ENCODE measurements at regions not wholly inside any gene's neighbourhood (a gene's known extent, or its start where the extent isn't known, plus 50 kb on each side); places are given as distances from the start of the nearest gene placed in this dataset.

DNA sequence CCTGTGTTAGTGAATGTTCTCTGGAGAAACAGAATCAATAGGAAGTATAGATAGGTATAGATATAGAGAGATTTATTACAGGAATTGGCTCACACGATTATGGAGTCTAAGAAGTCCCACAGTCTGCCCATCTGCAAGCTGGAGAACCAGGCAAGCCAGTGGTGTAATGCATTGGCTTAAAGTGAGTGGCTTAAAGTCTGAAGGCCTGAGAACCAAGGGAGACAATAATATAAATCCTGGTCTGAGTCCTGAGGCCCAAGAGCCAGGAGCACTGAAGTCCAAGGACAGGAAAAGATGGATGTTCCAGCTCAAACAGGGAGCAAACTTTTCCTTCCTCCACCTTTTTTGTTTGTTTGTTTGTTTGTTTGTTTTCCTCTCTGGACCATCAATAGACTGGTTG, 131.2 kb upstream of the LRFN2 start:
- Histone ChIP-seq H3K4me1 (no peaks in the 10 kb centered on the region), H3K27me3 (ENCODE audit: low read depth) (no peaks in the 10 kb centered on the region), H3K4me3 (no peak overlapping the region), H3K9me3 (no peaks in the 10 kb centered on the region), H3K36me3 (replicated peaks) (no peaks in the 10 kb centered on the region)
- DNase-seq (ENCODE audit: low spot score in 2 of 2) = no peak
- in situ Hi-C loops (cut with MboI; ENCODE audit: low sequenced_read_pairs) = no loop called here

DNA sequence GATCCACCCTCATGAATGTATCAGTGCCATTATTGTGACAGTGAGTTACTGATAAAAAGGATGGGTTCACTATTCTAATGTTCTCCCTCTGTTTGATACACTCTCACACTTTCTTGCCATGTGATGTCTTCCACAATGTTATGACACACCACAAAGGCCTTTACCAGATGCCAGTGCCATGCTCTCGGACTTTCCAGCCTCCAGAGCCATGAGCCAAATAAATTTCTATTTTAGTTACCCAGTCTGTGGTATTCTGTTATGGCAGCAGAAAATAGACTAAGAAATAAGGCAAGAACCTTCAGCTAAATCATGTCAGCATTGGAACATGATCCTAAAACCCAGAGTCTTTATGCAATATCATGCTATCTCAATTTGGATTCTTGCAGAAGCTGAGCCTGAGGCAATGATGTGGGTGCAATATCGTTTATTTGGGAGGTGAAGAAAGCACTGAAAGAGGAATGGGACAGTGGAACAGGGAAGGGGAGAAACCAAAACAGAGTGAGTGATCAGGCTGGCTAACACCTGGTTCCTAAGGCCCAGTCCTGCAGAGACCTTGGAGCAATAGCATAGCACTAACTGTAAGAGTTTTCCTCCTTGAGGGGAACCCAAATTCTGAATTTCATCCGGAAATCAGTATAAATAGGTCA, 130.4 kb upstream of the LRFN2 start:
- H3K4me3 ChIP-seq = no peak overlapping the region
- no peaks in the 10 kb centered on the region for H3K9me3 ChIP-seq
- in situ Hi-C loops (cut with MboI; ENCODE audit: low sequenced_read_pairs) = no loop called here
- H3K36me3 ChIP-seq (replicated peaks) = no peaks in the 10 kb centered on the region
- no peaks in the 10 kb centered on the region for H3K27me3 ChIP-seq (ENCODE audit: low read depth)
- H3K4me1 ChIP-seq = no peaks in the 10 kb centered on the region
- no peak for DNase-seq (ENCODE audit: low spot score in 2 of 2)

DNA sequence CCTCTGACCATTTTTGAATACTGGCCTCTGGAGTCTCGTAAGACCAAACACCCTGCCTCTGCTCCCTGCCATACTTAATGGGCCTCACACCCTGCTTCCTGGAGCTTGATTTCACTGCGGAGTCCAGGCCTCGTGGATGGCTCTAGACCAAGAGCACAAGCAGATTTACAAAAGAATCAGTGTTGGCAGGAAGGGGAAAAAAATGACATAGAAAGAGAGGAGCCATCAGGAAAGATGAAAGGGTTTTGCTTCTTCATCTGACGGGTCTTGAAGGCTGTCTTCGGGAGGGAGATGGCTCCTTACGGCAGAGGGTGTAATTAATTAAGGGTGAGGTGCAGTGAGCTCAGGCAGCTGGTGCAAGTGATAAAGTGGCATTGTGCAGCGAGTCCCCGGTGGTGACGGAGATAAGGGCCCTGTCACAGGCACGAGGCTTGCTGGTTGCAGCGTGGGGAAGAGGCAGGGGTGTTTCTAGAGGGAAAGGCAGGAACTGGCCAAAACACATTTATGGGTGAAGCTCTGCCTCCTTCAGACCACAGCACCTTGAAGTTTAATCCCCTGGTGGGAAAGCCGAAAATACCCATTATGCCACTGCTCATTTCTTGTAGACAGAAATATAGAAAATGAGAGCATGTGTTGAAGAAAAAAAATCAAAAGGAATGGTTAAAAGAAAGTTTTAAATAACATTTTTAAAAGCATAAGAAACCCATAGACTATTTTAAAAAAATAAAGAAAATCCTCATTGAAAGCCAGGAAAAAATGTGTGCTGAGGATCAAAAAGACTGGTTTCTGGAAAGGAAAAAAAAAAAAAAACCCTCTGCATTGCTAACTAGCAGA, 128.6 kb upstream of the LRFN2 start:
- DNase-seq (ENCODE audit: low spot score in 2 of 2) = no peak
- no peak overlapping the region for H3K4me3 ChIP-seq
- H3K36me3 ChIP-seq (replicated peaks) = no peaks in the 10 kb centered on the region
- H3K27me3 ChIP-seq (ENCODE audit: low read depth) = no peaks in the 10 kb centered on the region
- in situ Hi-C loops (cut with MboI; ENCODE audit: low sequenced_read_pairs) = no loop called here
- H3K4me1 ChIP-seq = no peaks in the 10 kb centered on the region
- H3K9me3 ChIP-seq = no peaks in the 10 kb centered on the region

DNA sequence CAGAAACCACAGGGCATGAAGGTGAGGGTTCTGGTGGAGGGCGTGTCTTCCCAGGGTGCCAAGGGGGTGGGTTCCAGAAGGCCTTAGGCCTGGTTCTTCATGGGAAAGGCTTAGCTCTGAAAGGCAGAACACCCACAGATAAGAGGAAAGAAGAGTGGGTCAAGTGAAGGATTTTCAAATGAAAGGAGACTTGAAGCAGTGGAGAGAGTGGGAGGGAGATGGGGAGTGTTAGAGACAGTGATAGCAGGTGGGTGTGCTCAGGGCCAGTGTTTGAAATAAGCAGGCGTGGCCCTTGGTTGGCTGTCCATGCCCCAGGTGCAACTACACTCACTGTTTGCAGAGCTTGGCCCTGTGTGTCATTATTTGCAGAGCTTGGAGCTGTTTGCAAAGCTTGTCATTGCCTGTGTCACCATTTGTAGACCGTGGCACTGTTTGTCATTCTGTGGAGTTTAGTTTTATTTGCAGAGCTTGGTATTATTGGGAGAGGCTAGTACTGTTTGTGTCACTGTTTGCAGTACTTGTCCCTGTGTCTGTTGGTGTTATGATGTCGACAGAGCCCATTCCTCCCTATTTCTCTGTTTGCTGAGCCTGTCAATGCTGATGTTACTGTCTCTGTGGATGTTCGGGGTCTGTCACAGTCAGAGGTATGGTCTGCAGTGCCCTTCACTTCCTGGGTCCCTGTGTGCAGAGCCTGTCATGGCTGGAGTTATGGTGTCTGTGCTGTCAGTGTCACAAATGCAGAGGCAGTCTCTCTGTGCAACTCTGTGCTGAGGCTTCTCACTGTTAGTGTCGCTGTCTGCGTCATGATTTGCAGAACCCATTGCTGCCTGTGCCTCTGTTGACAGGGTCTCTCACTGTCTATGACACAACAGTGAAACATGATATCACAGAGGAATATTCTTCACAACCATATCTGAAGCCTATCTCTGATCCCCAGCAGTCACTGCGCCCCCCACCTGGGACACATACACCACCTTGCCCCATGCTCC, 127.7 kb upstream of the LRFN2 start:
- in situ Hi-C loops (cut with MboI; ENCODE audit: low sequenced_read_pairs) = no loop called here
- DNase-seq (ENCODE audit: low spot score in 2 of 2) = no peak
- no peak overlapping the region for H3K4me3 ChIP-seq
- no peaks in the 10 kb centered on the region for H3K4me1 ChIP-seq
- H3K27me3 ChIP-seq (ENCODE audit: low read depth) = no peaks in the 10 kb centered on the region
- H3K36me3 ChIP-seq (replicated peaks) = no peaks in the 10 kb centered on the region
- H3K9me3 ChIP-seq = no peaks in the 10 kb centered on the region

DNA sequence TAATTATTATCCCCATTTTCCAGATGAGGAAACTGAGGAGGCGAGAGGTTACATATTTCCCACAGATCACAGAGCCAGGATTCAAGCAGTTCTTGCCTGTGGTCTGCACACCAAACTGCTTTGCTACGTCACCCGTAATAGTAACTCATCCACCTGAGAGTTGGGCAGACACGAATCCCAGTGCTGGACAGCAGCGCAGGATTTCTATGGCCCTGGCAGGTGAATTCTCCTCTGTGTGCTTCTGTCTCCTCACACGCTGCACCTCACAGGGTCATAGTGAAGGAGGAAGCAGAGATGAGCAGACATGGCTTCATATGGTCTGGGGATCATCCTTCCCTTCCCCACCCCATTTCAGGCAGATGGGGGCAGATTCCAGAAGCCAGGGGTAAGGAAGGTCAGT, 127.0 kb upstream of the LRFN2 start:
- Histone ChIP-seq H3K27me3 (ENCODE audit: low read depth) (no peaks in the 10 kb centered on the region), H3K4me3 (no peak overlapping the region), H3K4me1 (no peaks in the 10 kb centered on the region), H3K36me3 (replicated peaks) (no peaks in the 10 kb centered on the region), H3K9me3 (no peaks in the 10 kb centered on the region)
- no peak for DNase-seq (ENCODE audit: low spot score in 2 of 2)
- in situ Hi-C loops (cut with MboI; ENCODE audit: low sequenced_read_pairs) = no loop called here

DNA sequence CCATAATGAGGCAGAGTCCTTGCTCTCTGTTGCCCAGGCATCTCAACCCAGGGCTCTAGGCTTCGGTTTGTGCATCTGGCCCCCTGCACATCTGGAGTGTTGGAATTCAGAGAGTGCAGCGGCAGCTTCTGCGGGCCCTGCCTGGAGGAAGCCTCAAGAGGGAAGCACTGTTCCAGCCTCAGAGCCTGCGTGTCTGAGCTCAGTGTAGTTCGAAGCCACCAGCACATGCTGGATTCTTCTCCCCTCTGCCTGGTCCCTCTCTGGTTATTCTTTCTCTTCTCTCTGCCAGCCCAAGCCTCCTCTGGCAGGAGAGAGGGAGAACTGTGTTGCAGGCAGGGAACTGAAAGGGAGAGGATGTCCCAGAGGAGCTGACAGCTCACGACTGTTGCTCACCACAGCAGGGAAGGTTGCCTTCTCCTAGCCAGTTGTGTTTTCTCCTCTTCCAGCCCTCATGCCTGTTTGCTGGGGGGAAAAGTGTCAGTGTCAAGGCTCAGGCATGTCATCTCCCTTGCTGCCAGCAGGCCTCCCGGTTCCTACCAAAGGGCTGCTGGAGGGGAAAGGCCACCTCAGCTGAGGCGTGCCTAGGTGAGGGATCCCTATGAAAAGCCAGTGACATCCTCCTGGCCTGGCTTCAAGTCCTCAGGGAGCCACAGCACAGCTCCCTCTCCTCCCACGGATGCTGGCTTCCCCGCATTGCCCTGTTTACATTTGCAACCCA, 126.0 kb upstream of the LRFN2 start:
- Histone ChIP-seq H3K4me1 (no peaks in the 10 kb centered on the region), H3K27me3 (ENCODE audit: low read depth) (no peaks in the 10 kb centered on the region), H3K4me3 (no peak overlapping the region), H3K9me3 (no peaks in the 10 kb centered on the region), H3K36me3 (replicated peaks) (no peaks in the 10 kb centered on the region)
- in situ Hi-C loops (cut with MboI; ENCODE audit: low sequenced_read_pairs) = no loop called here
- DNase-seq (ENCODE audit: low spot score in 2 of 2) = no peak

DNA sequence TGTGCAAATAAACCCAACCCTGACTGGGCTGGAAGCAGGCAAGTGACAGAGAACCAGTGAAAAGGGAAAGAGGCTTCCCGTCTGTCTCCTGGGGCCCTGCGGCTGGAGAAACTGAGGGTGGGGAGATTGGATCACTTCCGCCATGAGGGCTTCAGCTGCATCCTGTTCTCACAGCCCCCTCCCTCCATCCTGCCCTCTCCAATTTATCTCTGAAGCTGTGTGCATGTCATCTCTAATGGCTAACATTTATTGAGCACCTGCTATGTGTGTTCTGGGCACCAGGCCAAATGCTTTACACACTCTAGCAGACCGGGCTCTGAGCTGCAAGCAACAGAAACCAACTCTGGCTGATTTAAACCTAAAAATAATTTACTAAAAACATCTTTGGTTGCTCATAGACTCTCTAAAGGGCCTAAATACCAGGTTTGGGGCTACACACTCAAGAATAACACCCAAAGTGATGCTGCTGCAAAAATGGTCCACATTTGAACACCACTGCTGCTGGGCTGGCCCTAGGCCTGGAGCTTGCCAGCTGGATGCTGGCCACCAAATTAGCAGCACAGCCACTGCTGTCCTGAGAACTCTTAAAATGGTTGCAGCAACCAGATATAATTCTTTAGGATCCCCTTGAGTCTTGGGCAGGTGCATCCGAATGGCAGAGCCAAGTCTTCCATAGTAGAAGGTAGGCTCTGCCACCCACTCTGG, 123.6 kb upstream of the LRFN2 start:
- no peaks in the 10 kb centered on the region for H3K4me1 ChIP-seq
- H3K36me3 ChIP-seq (replicated peaks) = no peaks in the 10 kb centered on the region
- no peak for DNase-seq (ENCODE audit: low spot score in 2 of 2)
- H3K4me3 ChIP-seq = no peak overlapping the region
- H3K9me3 ChIP-seq = no peaks in the 10 kb centered on the region
- no peaks in the 10 kb centered on the region for H3K27me3 ChIP-seq (ENCODE audit: low read depth)
- in situ Hi-C loops (cut with MboI; ENCODE audit: low sequenced_read_pairs) = no loop called here

DNA sequence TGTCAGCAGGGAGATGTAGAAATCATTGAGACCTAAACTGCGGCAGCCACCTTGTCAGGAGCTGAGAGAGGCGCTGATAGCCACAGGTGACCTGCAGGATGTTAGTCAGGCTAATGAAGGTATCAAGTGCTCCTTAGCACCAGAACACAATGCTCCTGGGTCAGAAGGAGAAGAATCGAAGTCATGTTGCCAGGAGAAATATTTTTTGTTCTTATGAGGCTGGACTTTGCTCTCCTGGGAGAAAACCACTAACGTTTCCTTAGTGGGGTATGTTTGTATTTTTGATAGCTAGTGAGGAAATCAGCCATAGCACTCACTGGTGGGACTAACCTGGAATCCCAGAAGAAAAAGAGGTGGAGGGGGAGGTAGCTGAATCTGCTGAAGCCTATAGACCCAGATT, 120.9 kb upstream of the LRFN2 start:
- Histone ChIP-seq H3K36me3 (replicated peaks) (no peaks in the 10 kb centered on the region), H3K27me3 (ENCODE audit: low read depth) (no peaks in the 10 kb centered on the region), H3K9me3 (no peaks in the 10 kb centered on the region), H3K4me3 (no peak overlapping the region), H3K4me1 (no peaks in the 10 kb centered on the region)
- in situ Hi-C loops (cut with MboI; ENCODE audit: low sequenced_read_pairs) = no loop called here
- DNase-seq (ENCODE audit: low spot score in 2 of 2) = no peak

DNA sequence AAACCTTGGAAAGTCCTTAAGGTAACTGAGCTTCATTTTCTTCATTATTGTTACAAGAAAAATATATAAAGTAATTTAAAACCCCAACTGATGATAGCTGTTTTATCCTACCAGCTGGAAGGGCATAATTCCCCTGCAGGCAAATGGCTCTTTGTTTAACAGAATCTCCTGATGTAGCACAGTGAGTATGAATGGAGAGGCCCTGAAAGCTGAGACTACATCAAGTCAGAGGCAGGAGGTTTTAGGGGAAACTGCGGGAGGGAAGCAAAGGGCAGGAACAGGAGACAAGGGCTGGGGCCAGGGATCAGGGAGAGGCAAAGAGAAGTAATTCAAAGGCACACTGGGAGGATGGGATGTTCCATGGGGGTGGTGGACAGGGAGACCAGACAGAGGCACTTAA, 119.0 kb upstream of the LRFN2 start:
- Histone ChIP-seq H3K36me3 (replicated peaks) (no peaks in the 10 kb centered on the region), H3K4me1 (no peaks in the 10 kb centered on the region), H3K27me3 (ENCODE audit: low read depth) (no peaks in the 10 kb centered on the region), H3K9me3 (no peaks in the 10 kb centered on the region), H3K4me3 (no peak overlapping the region)
- in situ Hi-C loops (cut with MboI; ENCODE audit: low sequenced_read_pairs) = no loop called here
- no peak for DNase-seq (ENCODE audit: low spot score in 2 of 2)

DNA sequence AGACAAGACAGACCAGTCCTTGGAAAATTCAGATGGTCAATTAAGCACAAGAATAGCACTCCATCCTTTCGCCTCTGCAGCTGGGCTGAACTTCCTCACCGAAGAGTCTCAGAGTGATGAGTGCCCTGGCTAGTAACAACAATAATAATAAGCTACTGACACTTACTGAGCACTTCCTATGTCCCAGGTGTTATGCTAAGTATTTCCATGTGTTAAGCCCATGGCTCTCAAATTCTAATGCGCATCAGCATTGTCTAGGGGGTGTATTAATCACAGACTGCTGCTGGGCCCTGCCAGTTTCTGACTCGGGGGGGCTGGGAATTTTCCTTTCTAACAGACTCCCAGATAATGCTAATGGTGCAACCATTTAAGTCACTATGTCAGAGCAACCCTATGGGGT, 118.2 kb upstream of the LRFN2 start:
- in situ Hi-C loops (cut with MboI; ENCODE audit: low sequenced_read_pairs) = no loop called here
- Histone ChIP-seq H3K4me3 (no peak overlapping the region), H3K4me1 (no peaks in the 10 kb centered on the region), H3K9me3 (no peaks in the 10 kb centered on the region), H3K36me3 (replicated peaks) (no peaks in the 10 kb centered on the region), H3K27me3 (ENCODE audit: low read depth) (no peaks in the 10 kb centered on the region)
- DNase-seq (ENCODE audit: low spot score in 2 of 2) = no peak

DNA sequence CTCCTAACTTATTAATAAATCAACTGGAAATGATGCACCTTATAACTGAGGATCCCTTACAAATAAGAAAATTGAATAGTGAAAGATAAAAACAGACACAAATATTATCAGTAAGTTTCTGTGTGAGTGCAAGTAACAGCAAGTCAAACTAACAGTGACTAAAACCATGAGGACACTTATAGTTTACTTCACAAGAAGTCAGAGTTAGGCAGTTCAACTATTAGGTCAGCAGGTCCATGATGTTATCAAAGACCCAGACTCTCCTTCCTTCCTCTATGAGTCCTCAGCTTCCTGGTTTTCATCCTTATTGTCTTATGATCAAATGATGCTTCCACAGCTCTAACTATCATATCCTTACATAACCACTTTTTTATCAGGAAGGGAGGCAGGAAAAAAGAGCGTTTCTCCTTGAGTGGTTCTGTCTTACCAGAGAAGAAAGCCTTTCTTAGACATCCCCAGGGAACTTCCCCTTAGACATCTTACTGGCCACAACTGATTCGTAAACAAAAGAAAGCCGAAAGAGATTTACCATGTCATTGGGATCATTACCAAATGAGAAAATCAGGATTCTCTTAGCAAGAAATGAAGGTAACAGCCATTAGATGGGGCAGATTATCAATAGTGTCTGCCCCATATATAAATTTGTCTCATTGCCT, 114.3 kb upstream of the LRFN2 start:
- no peaks in the 10 kb centered on the region for H3K9me3 ChIP-seq
- H3K36me3 ChIP-seq (replicated peaks) = no peaks in the 10 kb centered on the region
- no peaks in the 10 kb centered on the region; the same call in 1 of the 2 replicates for H3K27me3 ChIP-seq (ENCODE audit: low read depth)
- no peak overlapping the region for H3K4me3 ChIP-seq
- DNase-seq (ENCODE audit: low spot score in 2 of 2) = no peak
- no peaks in the 10 kb centered on the region for H3K4me1 ChIP-seq
- in situ Hi-C loops (cut with MboI; ENCODE audit: low sequenced_read_pairs) = no loop called here

DNA sequence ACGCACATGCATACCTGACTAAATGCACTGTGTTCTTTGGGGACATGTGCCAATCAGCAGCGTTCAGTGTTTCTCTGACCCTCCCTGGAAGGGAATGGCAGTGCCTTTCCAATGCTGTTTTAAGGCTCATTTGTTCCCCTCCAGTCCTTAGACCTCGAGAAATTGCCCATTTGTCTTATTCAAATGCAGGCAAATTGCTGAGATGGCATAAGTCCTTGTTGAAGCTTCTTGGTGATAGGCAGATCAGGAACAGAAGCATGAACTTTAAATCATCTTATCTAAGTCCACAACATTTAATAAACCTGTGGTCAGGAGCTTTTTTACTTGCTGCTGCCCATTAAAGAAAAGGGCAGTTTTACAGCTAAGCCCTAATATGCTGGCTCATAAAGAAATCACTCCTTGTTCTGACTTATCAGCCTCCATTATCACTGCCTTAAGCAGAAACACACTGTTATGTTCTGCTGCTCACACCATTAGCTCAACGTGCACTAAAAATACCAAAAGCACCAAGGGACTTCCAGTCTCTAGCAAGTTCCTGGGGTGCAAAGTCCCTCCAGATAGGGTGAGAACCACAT, 112.9 kb upstream of the LRFN2 start:
- in situ Hi-C loops (cut with MboI; ENCODE audit: low sequenced_read_pairs) = no loop called here
- Histone ChIP-seq H3K4me3 (no peak overlapping the region), H3K27me3 (ENCODE audit: low read depth) (no peaks in the 10 kb centered on the region; the same call in 1 of the 2 replicates), H3K9me3 (no peaks in the 10 kb centered on the region), H3K4me1 (no peaks in the 10 kb centered on the region), H3K36me3 (replicated peaks) (no peaks in the 10 kb centered on the region)
- DNase-seq (ENCODE audit: low spot score in 2 of 2) = no peak
